HL-60 (cell line): ENCODE measurements at regions not wholly inside any gene's neighbourhood (a gene's known extent, or its start where the extent isn't known, plus 50 kb on each side); places are given as distances from the start of the nearest gene placed in this dataset.
A peak's percentile ranks its signal among the peaks of the same experiment; 100 is the strongest.

Source experiments
- DNase-seq, 2 experiments: peaks; one replicate each; pipeline ENCODE4 v3.0.0-alpha.2; 2010 to 2020; ENCODE audit warnings: low read depth in 1 of 2, low spot score in 1 of 2
- H3K27ac ChIP-seq: fragments of 250-450 bp; sonication (Bioruptor Pico); replicated peaks from 2 replicates; pipeline ENCODE4 v1.5.1; 2020; ENCODE audit warnings: mild to moderate bottlenecking, moderate library complexity
- H3K27me3 ChIP-seq: fragments of 250-450 bp; sonication (Bioruptor Pico); 2 replicates; pipeline ENCODE4 v1.5.1; 2021; ENCODE audit warnings: mild to moderate bottlenecking, moderate library complexity; ENCODE audit not compliant: insufficient read depth, poor library complexity, severe bottlenecking
- H3K4me3 ChIP-seq: replicated peaks from 2 replicates; pipeline ENCODE4 v1.5.1; 2011; ENCODE audit warnings: mild to moderate bottlenecking, control low read depth, low read length; ENCODE audit not compliant: insufficient read depth
- GABPA ChIP-seq: IDR thresholded peaks from 2 replicates; pipeline ENCODE4 v1.6.1; 2012; ENCODE audit warnings: low read depth
- POLR2AphosphoS5 ChIP-seq: IDR thresholded peaks from 2 replicates; pipeline ENCODE4 v1.6.1; 2012; ENCODE audit warnings: low read depth
- SPI1 ChIP-seq: IDR thresholded peaks from 2 replicates; pipeline ENCODE4 v1.6.1; 2012; ENCODE audit warnings: low read depth, mild to moderate bottlenecking, borderline replicate concordance
- TF ChIP-seq, protein P1 (sequence below): IDR thresholded peaks from one replicate; pipeline ENCODE4 v1.5.1; 2011; ENCODE audit warnings: low read length, control low read depth, inconsistent platforms; ENCODE audit not compliant: insufficient read depth
- TF ChIP-seq, protein P2 (sequence below): IDR thresholded peaks from 2 replicates; pipeline ENCODE4 v1.6.1; 2012; ENCODE audit warnings: low read depth; ENCODE audit not compliant: insufficient replicate concordance

DNA sequence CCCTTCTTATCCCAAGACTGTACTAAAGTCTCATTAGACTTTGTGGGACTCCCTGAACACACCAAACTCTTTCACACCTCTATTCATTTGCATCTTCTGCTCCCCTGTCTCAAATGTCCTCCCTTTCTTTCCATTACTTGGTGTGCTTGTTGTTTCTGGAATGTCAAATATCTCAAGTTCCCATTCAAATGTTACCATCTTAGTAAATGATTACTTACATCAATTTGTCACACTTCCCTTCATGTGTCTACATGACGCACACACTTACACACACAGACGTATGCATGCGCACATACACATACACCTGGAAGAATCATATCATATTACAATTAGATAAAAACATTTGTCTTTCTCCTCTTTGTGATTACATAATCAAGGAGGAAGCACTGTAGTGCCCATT, 210.8 kb upstream of the TEX13C start:
- TF ChIP-seq POLR2AphosphoS5 (no peak), GABPA (no peak), SPI1 (no peak)
- TF ChIP-seq, protein P1, sequence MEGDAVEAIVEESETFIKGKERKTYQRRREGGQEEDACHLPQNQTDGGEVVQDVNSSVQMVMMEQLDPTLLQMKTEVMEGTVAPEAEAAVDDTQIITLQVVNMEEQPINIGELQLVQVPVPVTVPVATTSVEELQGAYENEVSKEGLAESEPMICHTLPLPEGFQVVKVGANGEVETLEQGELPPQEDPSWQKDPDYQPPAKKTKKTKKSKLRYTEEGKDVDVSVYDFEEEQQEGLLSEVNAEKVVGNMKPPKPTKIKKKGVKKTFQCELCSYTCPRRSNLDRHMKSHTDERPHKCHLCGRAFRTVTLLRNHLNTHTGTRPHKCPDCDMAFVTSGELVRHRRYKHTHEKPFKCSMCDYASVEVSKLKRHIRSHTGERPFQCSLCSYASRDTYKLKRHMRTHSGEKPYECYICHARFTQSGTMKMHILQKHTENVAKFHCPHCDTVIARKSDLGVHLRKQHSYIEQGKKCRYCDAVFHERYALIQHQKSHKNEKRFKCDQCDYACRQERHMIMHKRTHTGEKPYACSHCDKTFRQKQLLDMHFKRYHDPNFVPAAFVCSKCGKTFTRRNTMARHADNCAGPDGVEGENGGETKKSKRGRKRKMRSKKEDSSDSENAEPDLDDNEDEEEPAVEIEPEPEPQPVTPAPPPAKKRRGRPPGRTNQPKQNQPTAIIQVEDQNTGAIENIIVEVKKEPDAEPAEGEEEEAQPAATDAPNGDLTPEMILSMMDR: no peak
- TF ChIP-seq, protein P2, sequence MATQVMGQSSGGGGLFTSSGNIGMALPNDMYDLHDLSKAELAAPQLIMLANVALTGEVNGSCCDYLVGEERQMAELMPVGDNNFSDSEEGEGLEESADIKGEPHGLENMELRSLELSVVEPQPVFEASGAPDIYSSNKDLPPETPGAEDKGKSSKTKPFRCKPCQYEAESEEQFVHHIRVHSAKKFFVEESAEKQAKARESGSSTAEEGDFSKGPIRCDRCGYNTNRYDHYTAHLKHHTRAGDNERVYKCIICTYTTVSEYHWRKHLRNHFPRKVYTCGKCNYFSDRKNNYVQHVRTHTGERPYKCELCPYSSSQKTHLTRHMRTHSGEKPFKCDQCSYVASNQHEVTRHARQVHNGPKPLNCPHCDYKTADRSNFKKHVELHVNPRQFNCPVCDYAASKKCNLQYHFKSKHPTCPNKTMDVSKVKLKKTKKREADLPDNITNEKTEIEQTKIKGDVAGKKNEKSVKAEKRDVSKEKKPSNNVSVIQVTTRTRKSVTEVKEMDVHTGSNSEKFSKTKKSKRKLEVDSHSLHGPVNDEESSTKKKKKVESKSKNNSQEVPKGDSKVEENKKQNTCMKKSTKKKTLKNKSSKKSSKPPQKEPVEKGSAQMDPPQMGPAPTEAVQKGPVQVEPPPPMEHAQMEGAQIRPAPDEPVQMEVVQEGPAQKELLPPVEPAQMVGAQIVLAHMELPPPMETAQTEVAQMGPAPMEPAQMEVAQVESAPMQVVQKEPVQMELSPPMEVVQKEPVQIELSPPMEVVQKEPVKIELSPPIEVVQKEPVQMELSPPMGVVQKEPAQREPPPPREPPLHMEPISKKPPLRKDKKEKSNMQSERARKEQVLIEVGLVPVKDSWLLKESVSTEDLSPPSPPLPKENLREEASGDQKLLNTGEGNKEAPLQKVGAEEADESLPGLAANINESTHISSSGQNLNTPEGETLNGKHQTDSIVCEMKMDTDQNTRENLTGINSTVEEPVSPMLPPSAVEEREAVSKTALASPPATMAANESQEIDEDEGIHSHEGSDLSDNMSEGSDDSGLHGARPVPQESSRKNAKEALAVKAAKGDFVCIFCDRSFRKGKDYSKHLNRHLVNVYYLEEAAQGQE: no peak
- Histone ChIP-seq H3K27ac (no peak overlapping the region), H3K4me3 (no peak overlapping the region), H3K27me3 (no peaks in the 10 kb centered on the region)
- no peak for DNase-seq

DNA sequence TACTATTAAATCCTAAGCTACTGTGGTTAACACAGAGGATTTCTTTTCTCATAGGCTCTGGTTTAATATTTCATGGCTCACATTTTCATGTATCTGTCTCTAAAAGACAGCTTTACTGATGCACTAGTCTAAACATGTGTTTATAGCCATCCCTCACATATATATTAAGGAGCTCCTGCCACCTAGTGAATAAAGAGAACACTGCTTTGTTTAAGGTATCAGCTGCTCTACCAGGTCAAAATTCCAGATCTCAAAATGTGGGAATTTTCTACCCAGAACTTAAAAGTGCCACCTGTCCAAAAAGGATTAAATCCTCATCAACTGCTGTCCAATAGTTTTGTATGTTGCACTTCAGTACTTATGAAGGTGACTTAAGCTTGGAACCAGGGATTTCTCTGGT, 188.5 kb upstream of the TEX13C start:
- H3K27me3 ChIP-seq: no peaks in the 10 kb centered on the region
- TF ChIP-seq, protein P1: no peak
- TF ChIP-seq GABPA: no peak
- TF ChIP-seq, protein P2: no peak
- no peak for TF ChIP-seq SPI1
- TF ChIP-seq POLR2AphosphoS5: no peak
- DNase-seq: no peak

DNA sequence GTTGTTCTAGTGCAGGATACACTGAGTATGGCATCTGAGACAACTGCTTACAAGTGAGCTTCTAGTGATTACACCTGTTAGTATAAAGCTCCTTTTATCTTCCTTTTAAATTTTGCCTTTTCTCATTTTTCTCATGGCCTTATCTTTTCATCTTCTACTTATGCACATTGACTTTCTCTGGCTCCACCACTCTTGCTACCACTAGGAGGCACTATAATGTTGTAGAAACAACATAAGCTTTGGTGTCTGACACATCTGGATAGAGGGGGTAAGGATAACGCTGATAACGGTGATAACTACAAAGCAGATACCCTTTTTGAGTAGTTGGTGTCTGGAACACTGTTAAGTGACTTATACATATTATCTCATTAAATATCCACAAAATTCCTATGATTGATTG, 187.4 kb upstream of the TEX13C start:
- TF ChIP-seq GABPA (no peak), POLR2AphosphoS5 (no peak)
- TF ChIP-seq, protein P1: peak; percentile 14
- TF ChIP-seq, protein P2: no peak
- no peaks in the 10 kb centered on the region for H3K27me3 ChIP-seq
- H3K27ac ChIP-seq: no peak overlapping the region
- H3K4me3 ChIP-seq: no peak overlapping the region
- DNase-seq: peak in 1 of 2 experiments; percentile 14

More for the DNA sequence above, 188.5 kb upstream of the TEX13C start:
- Histone ChIP-seq H3K27ac (no peak overlapping the region), H3K4me3 (no peak overlapping the region)
